GM18498 (cell line): ENCODE measurements at regions not wholly inside any gene's neighbourhood (a gene's known extent, or its start where the extent isn't known, plus 50 kb on each side); places are given as distances from the start of the nearest gene placed in this dataset.

Experiments
- ATAC-seq: cut with Tn5 transposase; IDR thresholded peaks from one replicate; pipeline ENCODE4 v1.9.1; 2021; ENCODE audit warnings: mild to moderate bottlenecking, moderate library complexity; ENCODE audit not compliant: unreplicated experiment

DNA sequence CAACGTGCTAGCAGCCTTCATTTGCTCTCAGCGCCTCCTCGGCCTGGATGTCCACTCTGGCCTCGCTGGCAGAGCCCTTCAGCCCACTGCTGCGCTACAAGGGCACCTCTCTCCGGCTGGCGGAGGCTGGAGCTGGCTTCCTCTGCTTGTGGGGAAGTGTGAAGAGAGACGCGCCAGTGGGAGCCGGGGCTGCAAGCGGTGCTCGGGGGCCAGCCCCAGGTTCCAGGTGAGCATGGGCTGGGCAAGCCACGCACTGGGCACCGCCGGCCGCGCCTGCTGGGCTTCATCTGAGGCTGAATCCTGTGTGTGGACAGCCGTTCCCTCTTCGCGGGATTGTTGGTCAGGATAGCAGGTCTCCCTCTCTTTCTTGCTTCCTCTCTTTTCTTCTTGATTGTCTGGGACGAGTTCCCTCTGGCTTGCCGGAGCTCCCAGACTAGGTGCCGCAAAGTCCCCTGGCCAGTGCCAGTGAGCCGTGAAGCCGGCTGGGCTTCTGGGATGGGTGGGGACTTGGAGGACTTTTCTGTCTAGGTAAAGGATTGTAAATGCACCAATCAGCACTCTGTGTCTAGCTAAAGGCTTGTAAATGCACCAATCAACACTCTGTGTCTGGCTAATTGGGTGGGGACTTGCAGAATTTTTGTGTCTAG, 165.0 kb downstream of the HEPH start:
- no peak for ATAC-seq

DNA sequence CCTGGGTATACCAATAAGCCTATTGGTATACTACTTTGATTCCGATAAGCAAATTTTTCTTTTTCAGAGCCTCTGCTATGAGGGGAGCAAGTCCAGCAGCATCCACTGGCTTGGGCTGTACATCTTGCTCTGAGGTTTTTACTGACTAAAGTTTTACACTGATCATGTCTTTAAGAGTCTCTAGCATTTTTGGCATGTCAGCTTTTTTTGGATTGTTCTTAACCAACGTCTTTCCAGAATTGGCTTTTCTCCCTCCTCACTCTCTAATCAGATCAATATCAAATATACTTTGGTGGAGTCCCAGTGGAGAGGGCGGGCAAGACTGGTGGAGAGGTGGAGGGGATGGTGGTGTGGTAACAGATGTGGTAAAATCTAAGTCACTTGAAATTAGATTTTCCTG, 196.8 kb downstream of the HEPH start:
- no peak for ATAC-seq

DNA sequence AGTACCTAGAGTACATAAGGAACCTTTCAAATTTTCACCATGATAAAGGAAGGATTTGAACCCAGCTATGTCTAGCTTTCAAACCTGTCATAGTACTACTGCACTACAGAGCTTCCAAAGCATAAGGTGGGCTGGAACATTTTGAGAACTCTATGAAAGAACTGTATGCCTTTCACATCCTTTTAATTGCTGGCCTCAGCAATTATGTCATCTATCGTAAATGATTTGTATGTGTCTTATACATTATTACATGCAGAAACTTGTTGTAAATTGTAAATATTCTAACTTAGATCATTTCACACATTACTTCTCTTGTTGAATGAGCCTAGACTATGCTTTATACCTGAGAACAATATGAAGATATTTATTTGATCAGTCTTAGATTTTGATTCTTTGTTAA, 220.7 kb downstream of the HEPH start:
- ATAC-seq, result no peak

DNA sequence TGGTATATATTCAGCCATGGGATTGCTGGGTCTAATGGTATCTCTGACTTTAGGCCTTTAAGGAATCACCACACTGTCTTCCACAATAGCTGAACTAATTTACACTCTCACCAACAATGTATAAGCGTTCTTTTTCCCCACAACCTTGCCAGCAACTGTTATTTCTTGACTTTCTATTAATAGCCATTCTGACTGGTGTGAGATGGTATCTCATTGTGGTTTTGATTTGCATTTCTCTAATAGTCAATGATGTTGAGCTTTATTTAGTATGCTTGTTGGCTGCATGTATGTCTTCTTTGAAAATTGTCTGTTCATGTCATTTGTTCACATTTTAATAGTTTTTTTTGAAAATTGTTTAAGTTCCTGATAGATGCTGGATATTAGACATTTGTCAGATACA, 235.2 kb downstream of the HEPH start:
- ATAC-seq, result no peak

DNA sequence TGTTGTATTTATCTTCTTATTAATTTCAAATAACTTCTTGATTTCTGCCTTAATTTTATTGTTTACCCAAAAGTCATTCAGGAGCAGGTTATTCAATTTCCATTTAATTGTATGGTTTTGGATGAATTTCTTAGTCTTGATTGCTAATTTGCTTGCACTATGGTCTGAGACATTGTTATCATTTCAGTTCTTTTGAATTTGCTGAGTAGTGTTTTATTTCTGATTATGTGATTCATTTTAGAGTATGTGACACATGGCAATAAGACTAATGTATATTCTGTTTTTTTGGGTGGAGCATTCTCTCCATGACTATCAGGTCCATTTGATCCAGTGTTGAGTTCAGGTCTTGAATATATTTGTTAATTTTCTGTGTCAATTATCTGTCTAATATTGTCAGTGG, 236.7 kb downstream of the EDA2R start:
- no peak for ATAC-seq

DNA sequence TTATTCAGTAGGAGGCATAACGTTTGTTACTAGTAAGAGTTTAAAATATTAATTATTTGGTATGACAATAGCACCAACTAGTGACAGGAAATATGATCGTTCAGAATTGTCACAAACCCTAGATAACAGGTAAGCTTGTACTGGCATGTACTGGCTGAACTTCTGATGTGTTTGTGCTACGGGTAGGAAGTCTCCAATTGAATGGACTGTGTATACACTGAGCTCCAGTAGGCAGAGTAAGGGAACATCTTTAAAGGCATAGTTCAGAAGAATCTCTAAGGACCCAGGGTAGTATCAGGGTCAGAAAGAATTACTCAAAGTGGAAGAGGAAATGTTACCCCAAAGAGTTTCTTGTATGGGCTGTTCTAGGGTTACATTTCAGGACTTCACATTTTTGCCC, 230.4 kb downstream of the EDA2R start:
- peak; percentile 72 for ATAC-seq

DNA sequence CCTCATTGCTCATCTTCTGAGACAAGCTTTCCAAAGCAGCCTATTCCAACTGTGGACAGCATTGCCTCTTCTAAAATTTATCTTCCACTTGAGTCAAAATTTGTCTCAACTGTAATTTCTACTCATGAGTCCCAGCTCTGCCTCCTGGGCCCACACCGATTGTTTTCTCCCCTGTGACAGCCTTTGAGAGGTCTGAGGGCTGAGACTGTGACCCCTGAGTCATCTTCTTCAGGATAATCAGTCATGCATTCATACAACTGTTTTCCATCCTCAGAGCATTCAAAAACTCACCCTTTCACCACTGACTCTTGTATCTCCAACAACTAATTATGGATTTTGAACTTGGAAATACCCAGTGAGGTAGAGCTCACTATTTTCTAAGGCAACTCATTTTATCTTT, 228.1 kb downstream of the EDA2R start:
- ATAC-seq, result no peak
